WERI-Rb-1 (cell line): ENCODE measurements at regions not wholly inside any gene's neighbourhood (a gene's known extent, or its start where the extent isn't known, plus 50 kb on each side); places are given as distances from the start of the nearest gene placed in this dataset.
"Not testable (repeated sequence)": the region's sequence is repeated elsewhere in the genome, so short reads cannot be mapped to it uniquely, and the experiment has no call there.

Source experiments
- DNase-seq: peaks from one replicate; pipeline ENCODE4 v3.0.0-alpha.2; 2020
- H3K27ac ChIP-seq: fragments of 250-450 bp; sonication (Bioruptor Pico); 2 replicates; pipeline ENCODE4 v1.5.1; 2020; ENCODE audit warnings: mild to moderate bottlenecking, moderate library complexity
- H3K27me3 ChIP-seq: fragments of 250-450 bp; sonication (Bioruptor Pico); 2 replicates; pipeline ENCODE4 v1.5.1; 2021; ENCODE audit warnings: mild to moderate bottlenecking, low read depth, moderate library complexity; ENCODE audit not compliant: insufficient read depth, severe bottlenecking
- H3K36me3 ChIP-seq: fragments of 250-450 bp; sonication (Bioruptor Pico); 2 replicates; pipeline ENCODE4 v1.5.1; 2020; ENCODE audit warnings: mild to moderate bottlenecking, moderate library complexity
- H3K4me3 ChIP-seq: 2 replicates; pipeline ENCODE4 v1.5.1; 2011; ENCODE audit warnings: low read depth, mild to moderate bottlenecking, control low read depth, low read length
- H3K9me3 ChIP-seq: fragments of 250-450 bp; sonication (Bioruptor Pico); 2 replicates; pipeline ENCODE4 v1.5.1; 2021; ENCODE audit warnings: mild to moderate bottlenecking, moderate library complexity; ENCODE audit not compliant: severe bottlenecking
- TF ChIP-seq, protein P1 (sequence below): IDR thresholded peaks from 2 replicates; pipeline ENCODE4 v1.5.1; 2011; ENCODE audit warnings: low read depth, mild to moderate bottlenecking, control low read depth, inconsistent platforms, low read length

DNA sequence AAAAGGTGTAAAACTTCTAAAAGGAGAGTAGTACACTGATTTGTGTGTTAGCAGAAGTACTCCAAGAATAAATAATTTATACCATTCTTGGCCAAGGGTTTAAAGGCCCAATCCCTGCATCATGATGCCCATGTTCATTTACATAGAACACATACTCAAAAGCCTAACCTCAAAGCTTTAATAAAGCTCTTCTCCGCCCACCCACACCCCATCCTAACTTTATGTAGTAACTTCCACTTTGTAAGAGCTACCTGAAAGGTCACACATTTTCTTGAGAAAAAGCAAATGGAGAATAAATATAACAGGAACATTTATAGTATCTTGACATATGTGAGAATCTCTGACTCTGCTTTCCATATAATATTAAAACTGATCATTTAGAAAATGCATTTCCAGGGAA lies 148.8 kb upstream of the FREM1 start:
- H3K4me3 ChIP-seq: no peak overlapping the region
- H3K36me3 ChIP-seq: no peaks in the 10 kb centered on the region
- DNase-seq: no peak
- H3K9me3 ChIP-seq: no peaks in the 10 kb centered on the region
- TF ChIP-seq, protein P1, sequence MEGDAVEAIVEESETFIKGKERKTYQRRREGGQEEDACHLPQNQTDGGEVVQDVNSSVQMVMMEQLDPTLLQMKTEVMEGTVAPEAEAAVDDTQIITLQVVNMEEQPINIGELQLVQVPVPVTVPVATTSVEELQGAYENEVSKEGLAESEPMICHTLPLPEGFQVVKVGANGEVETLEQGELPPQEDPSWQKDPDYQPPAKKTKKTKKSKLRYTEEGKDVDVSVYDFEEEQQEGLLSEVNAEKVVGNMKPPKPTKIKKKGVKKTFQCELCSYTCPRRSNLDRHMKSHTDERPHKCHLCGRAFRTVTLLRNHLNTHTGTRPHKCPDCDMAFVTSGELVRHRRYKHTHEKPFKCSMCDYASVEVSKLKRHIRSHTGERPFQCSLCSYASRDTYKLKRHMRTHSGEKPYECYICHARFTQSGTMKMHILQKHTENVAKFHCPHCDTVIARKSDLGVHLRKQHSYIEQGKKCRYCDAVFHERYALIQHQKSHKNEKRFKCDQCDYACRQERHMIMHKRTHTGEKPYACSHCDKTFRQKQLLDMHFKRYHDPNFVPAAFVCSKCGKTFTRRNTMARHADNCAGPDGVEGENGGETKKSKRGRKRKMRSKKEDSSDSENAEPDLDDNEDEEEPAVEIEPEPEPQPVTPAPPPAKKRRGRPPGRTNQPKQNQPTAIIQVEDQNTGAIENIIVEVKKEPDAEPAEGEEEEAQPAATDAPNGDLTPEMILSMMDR: no peak
- H3K27me3 ChIP-seq: no peaks in the 10 kb centered on the region
- H3K27ac ChIP-seq: no peak overlapping the region

DNA sequence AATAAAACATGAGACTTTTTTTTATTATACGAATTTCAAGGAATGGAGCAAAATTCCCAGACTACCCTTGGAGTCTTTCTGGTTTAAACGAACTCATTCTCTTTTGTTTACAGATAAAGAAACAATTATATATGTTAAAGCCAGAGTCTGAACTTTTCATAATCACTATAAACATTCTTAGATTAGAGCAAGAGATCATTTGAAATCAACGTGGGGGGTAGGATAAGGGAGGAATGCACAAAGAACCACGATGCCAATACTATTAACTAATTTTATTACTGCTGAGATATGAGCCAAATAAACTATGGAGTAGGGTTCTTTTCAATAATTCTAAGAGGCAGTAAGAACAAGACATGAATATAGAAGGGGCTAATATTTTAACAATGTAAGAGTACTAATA lies 148.0 kb upstream of the FREM1 start:
- H3K27me3 ChIP-seq: no peaks in the 10 kb centered on the region
- H3K27ac ChIP-seq: no peak overlapping the region

DNA sequence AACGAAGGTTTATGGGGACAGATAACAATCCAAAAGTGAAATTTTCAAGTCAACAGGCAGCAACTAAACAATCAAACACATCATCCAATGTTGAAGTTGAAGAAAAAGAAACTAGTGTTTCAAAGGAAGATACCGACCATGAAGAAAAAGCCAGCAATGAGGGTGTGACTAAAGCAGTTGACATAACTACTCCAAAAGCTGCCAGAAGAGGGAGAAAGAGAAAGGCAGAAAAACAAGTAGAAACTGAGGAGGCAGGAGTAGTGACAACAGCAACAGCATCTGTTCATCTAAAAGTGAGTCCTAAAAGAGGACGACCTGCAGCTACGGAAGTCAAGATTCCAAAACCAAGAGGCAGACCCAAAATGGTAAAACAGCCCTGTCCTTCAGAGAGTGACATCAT lies 145.1 kb upstream of the FREM1 start:
- H3K9me3 ChIP-seq, DNase-seq, H3K4me3 ChIP-seq, H3K27ac ChIP-seq, H3K36me3 ChIP-seq, H3K27me3 ChIP-seq: not testable (repeated sequence)

More for the DNA sequence above, 148.0 kb upstream of the FREM1 start:
- TF ChIP-seq, protein P1: no peak
- Histone ChIP-seq H3K4me3 (no peak overlapping the region), H3K36me3 (no peaks in the 10 kb centered on the region), H3K9me3 (no peaks in the 10 kb centered on the region)
- DNase-seq: no peak

DNA sequence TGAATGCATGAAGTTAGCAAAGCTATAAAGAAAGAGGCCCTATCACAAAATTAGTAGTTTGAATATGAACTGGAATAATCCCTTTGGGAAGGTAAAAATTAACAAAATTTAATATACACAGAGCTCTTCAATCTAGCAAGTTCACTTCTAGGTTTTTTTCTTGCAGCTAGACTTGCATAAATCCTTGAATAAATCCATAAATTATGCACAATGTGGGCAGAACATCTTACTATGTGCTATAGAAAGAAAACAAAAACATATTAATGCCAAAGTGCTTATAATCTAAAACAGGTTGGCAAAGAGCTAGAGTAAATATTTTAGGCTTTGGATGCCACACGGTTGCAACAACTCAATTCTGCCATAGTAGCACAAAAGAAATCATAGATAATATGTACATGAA lies 138.5 kb upstream of the FREM1 start:
- DNase-seq: no peak
- TF ChIP-seq, protein P1: no peak
- no peak overlapping the region for H3K4me3 ChIP-seq
- H3K27me3 ChIP-seq: no peaks in the 10 kb centered on the region
- no peaks in the 10 kb centered on the region for H3K36me3 ChIP-seq
- H3K27ac ChIP-seq: no peak overlapping the region
- no peaks in the 10 kb centered on the region for H3K9me3 ChIP-seq

DNA sequence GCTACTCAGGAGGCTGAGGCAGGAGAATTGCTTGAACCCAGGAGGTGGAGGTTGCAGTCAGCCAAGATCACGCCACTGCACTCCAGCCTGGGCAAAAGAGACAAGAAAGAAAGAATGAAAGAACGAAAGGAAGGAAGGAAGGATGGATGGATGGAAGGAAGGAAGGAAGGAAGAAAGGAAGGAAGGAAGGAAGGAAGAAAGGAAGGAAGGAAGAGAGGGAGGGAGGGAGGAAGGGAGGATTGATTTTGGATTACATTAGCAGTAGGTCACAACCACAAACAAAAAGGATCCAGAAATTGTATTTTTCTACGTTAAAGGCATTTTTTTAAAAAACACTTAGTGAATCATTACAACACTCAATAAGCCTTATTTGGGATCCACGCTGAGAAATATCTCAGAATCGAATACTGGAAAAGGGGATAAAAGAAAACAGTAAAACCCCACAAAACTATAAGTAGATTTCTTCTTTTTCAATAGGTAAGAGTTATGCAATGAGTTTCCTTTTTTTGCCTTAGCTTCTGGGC lies 136.9 kb upstream of the FREM1 start:
- no peaks in the 10 kb centered on the region for H3K36me3 ChIP-seq
- no peak overlapping the region for H3K27ac ChIP-seq
- H3K9me3 ChIP-seq: no peaks in the 10 kb centered on the region
- no peak for DNase-seq
- H3K4me3 ChIP-seq: no peak overlapping the region
- TF ChIP-seq, protein P1: no peak
- no peaks in the 10 kb centered on the region for H3K27me3 ChIP-seq

DNA sequence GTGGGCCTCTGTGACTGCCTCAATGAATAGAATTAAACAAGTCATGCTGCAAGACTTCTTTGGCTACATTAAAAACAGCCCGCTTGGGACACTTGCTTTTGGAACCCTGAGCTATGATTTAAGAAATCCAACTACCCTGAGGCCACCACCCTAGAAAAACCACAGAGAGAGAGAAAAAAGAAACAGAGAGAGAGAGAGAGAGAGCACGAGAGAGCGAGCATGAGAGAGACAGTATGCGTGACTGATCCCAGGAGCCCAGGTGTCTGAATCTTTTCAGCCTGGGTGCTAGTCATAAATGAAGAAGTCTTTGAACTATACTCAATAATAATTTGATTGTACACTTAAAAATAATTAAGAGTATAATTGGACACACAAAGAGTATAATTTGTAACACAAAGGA lies 123.1 kb upstream of the FREM1 start:
- DNase-seq: no peak
- H3K4me3 ChIP-seq: no peak overlapping the region
- H3K27ac ChIP-seq: no peak overlapping the region
- TF ChIP-seq, protein P1: no peak
- H3K9me3 ChIP-seq: no peaks in the 10 kb centered on the region
- H3K36me3 ChIP-seq: no peaks in the 10 kb centered on the region
- H3K27me3 ChIP-seq: no peaks in the 10 kb centered on the region
